OCI-LY3 (cell line): ENCODE measurements at regions not wholly inside any gene's neighbourhood (a gene's known extent, or its start where the extent isn't known, plus 50 kb on each side); places are given as distances from the start of the nearest gene placed in this dataset.

Experiments used
- CTCF ChIP-seq: fragments of 200-600, 300-600 bp; sonication (generic); IDR thresholded peaks from 2 replicates; pipeline ENCODE4 v1.5.1; 2014; ENCODE audit warnings: antibody characterized with exemption, low read length, low read depth
- EZH2phosphoT487 ChIP-seq: fragments of 200-600 bp; shearing (Covaris generic); IDR thresholded peaks from 2 replicates; pipeline ENCODE4 v1.6.1; 2018; ENCODE audit warnings: antibody characterized with exemption, mixed run types, low read depth

- TF ChIP-seq CTCF (no peak), EZH2phosphoT487 (no peak)
These were observed 79.0 kb upstream of the SEMA3C start for GRCh38 chr7:80997841-80998240.
